ENCODE measurements at regions not wholly inside any gene's neighbourhood (a gene's known extent, or its start where the extent isn't known, plus 50 kb on each side); places are given as distances from the start of the nearest gene placed in this dataset.

DNA sequence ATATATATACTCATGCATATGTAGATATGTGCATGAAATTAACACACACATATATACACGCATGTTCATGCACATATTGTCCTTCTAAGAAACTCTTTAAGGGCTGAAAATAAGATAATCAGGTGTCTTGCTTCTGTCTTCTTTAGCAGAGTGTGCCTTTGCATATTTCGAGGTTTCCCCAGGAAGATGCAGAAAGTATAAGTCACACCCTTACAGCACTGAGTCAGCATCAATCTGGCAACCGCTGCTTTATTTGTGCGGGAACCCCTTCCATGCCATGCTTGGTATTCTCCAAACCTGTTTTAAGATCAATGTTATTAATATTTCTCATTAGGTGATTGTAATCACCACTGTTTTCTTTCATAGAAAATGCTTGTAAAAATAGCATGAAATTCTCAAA lies 557.9 kb downstream of the CAAP1 start:
- TF ChIP-seq, protein P1, sequence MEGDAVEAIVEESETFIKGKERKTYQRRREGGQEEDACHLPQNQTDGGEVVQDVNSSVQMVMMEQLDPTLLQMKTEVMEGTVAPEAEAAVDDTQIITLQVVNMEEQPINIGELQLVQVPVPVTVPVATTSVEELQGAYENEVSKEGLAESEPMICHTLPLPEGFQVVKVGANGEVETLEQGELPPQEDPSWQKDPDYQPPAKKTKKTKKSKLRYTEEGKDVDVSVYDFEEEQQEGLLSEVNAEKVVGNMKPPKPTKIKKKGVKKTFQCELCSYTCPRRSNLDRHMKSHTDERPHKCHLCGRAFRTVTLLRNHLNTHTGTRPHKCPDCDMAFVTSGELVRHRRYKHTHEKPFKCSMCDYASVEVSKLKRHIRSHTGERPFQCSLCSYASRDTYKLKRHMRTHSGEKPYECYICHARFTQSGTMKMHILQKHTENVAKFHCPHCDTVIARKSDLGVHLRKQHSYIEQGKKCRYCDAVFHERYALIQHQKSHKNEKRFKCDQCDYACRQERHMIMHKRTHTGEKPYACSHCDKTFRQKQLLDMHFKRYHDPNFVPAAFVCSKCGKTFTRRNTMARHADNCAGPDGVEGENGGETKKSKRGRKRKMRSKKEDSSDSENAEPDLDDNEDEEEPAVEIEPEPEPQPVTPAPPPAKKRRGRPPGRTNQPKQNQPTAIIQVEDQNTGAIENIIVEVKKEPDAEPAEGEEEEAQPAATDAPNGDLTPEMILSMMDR (IDR thresholded peaks at IDR 0.05): no peak
- TF ChIP-seq POLR2A (IDR thresholded peaks at IDR 0.05): no peak
